ENCODE measurements at regions not wholly inside any gene's neighbourhood (a gene's known extent, or its start where the extent isn't known, plus 50 kb on each side); places are given as distances from the start of the nearest gene placed in this dataset.
"Not testable (repeated sequence)": the region's sequence is repeated elsewhere in the genome, so short reads cannot be mapped to it uniquely, and the experiment has no call there.

DNA sequence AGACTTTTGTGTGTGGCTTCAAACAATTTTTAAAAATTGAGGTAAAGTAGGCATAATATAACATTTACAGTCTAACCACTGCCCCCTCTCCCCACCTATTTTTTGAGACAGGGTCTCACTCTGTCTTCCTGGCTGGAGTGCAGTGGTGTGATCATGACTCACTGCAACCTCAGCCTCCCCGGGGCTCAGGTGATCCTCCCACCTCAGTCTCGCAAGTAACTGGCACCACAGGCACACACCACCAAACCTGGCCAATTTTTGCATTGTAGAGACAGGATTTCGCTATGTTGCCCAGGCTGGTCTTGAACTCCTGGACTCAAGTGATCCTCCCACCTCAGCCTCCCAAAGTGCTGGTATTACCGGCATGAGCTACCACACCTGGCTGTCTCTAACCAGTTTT, 161.8 kb downstream of the GOSR1 start:
- TF ChIP-seq CTCF, POLR2A (IDR thresholded peaks at IDR 0.05): not testable (repeated sequence)
